SKM-1 treated with dmso at 0.1 percent for 144 hours (cell line): ENCODE measurements at regions not wholly inside any gene's neighbourhood (a gene's known extent, or its start where the extent isn't known, plus 50 kb on each side); places are given as distances from the start of the nearest gene placed in this dataset.

Experiments
- DNase-seq: peaks from one replicate; lab custom pipeline; 2025; ENCODE audit not compliant: unreplicated experiment; lab: John Stamatoyannopoulos, UW

- DNase-seq, result peak; percentile 49
Measured at GRCh38 chr11:76721755-76722677, 51.5 kb upstream of the LRRC32 start.

- DNase-seq, result no peak
Measured at GRCh38 chr11:76723142-76723541, 52.6 kb upstream of the LRRC32 start.

GRCh38 chr11:76723548-76723947 is 53.0 kb upstream of the LRRC32 start:
- no peak for DNase-seq

GRCh38 chr11:76724171-76724768 is 53.7 kb upstream of the LRRC32 start:
- DNase-seq, result no peak

GRCh38 chr11:76728227-76728626 is 54.9 kb upstream of the TSKU start:
- no peak for DNase-seq

- no peak for DNase-seq
Measured at GRCh38 chr11:76728778-76729177, 54.4 kb upstream of the TSKU start.

- DNase-seq, result no peak
Measured at GRCh38 chr11:76729214-76729613, 53.9 kb upstream of the TSKU start.

- DNase-seq, result no peak
Measured at GRCh38 chr11:76730887-76731565, 52.1 kb upstream of the TSKU start.

GRCh38 chr11:76732643-76733042 is 50.5 kb upstream of the TSKU start:
- no peak for DNase-seq
